Adrenal gland (tissue), 9 donors: ENCODE measurements at regions not wholly inside any gene's neighbourhood (a gene's known extent, or its start where the extent isn't known, plus 50 kb on each side); places are given as distances from the start of the nearest gene placed in this dataset.
"Not testable (repeated sequence)": the region's sequence is repeated elsewhere in the genome, so short reads cannot be mapped to it uniquely, and the experiment has no call there.

ENCODE experiments used
- DNase-seq, 7 donors: peaks; one replicate each; pipeline ENCODE4 v3.0.0-alpha.2; 2019 to 2020
- H3K27ac ChIP-seq, 5 donors: fragments of 200-600 bp; sonication (generic) in 4 of 5; 1 replicate in 3 of 5; 2 replicates in 2 of 5; pipeline versions ENCODE4 v1.5.1 to v1.8.0; 2016 to 2020; ENCODE audit warnings: mild to moderate bottlenecking in 1 of 5
- H3K27me3 ChIP-seq: fragments of 200-600 bp; 2 replicates; pipeline ENCODE4 v1.8.0; 2021
- H3K36me3 ChIP-seq, 2 donors: fragments of 200-600 bp; replicated peaks in 1 of 2; 1 replicate in 1 of 2; 2 replicates in 1 of 2; pipeline versions ENCODE4 v1.5.1 to v1.8.0; 2018 to 2022
- H3K4me1 ChIP-seq, 2 donors: fragments of 200-600 bp; replicated peaks in 1 of 2; 1 replicate in 1 of 2; 2 replicates in 1 of 2; pipeline versions ENCODE4 v1.5.1 to v1.8.0; 2018 to 2021
- H3K4me3 ChIP-seq, 4 donors: fragments of 200-600 bp; sonication (generic) in 3 of 4; one replicate each; pipeline ENCODE4 v1.5.1; 2016 to 2018
- H3K9me3 ChIP-seq, 3 donors: fragments of 200-600 bp; sonication (generic) in 1 of 3; replicated peaks in 1 of 3; 1 replicate in 2 of 3; 2 replicates in 1 of 3; pipeline versions ENCODE4 v1.5.1 to v1.8.0; 2016 to 2021
- POLR2A ChIP-seq, 2 donors: fragments of 450-650 bp; IDR thresholded peaks; one replicate each; pipeline ENCODE4 v1.6.1; 2017; ENCODE audit warnings: antibody characterized with exemption in 2 of 2, mild to moderate bottlenecking in 2 of 2, moderate library complexity in 1 of 2
- WGBS, 4 donors: extraction: QIAGEN DNeasy Blood & Tissue Kit in 2 of 4; methylation state at CpG; one replicate each; pipeline versions ENCODE4 v1.1.5 to v1.1.7; 2013 to 2017; 5-methylcytosine and 5-hydroxymethylcytosine counted together
- intact Hi-C, 2 donors: fragments of 100-400 bp; cut with DNase I; formaldehyde crosslinking; loops; one replicate each; pipeline versions ENCODE4 v1.14.1 to v1.15.0; 2022 to 2023
- TF ChIP-seq, protein P1 (sequence below), 6 experiments: fragments of 450-650 bp in 4 of 6; fragments of 200-600 bp in 2 of 6; sonication (generic) in 1 of 6; IDR thresholded peaks; 1 replicate in 5 of 6; 2 replicates in 1 of 6; pipeline versions ENCODE4 v1.5.1 to v1.8.0; 2016 to 2021; ENCODE audit warnings: antibody characterized with exemption in 6 of 6, mild to moderate bottlenecking in 2 of 6, moderate library complexity in 1 of 6
- donor health status: healthy with polysubstance abuse.
- donor health status: Bipolar disorder and iron deficiency.
- donor health status: DM: yes; HTN: yes; CAD: no.
- donor health status: DM: no; HTN: no; CAD: no.
- donor health status: DM: no; HTN: no; CAD: no.

DNA sequence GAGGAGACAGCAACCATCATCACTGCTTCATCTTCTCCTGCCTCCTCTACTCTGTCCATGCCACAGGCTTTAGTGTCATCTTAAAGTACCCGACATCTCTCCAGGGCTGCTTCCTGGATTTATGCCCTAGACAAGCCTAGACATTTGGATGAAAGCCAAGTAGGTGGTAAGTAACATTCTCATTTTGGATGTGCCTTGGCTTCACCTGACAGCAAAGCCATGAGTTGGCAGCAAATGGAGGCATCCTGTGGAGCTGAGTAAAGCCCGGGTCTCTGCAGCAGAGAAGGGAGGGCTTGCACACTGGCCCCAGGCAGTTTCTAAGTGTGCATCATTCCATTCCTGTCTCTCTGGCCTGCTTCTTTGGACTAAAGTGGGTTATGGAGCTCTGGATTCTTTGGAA, 299.1 kb downstream of the DMAC1 start:
- no peaks in the 10 kb centered on the region for H3K27me3 ChIP-seq
- no peak overlapping the region for H3K27ac ChIP-seq
- DNase-seq, result no peak
- no peak overlapping the region for H3K4me3 ChIP-seq
- H3K36me3 ChIP-seq, result no peaks in the 10 kb centered on the region
- 64 to 81% (median 71%) methylated on average over 1 to 2 of the region's 2 CpGs for WGBS, 4 donors
- H3K9me3 ChIP-seq, result no peaks in the 10 kb centered on the region
- no peaks in the 10 kb centered on the region for H3K4me1 ChIP-seq
- TF ChIP-seq, protein P1, sequence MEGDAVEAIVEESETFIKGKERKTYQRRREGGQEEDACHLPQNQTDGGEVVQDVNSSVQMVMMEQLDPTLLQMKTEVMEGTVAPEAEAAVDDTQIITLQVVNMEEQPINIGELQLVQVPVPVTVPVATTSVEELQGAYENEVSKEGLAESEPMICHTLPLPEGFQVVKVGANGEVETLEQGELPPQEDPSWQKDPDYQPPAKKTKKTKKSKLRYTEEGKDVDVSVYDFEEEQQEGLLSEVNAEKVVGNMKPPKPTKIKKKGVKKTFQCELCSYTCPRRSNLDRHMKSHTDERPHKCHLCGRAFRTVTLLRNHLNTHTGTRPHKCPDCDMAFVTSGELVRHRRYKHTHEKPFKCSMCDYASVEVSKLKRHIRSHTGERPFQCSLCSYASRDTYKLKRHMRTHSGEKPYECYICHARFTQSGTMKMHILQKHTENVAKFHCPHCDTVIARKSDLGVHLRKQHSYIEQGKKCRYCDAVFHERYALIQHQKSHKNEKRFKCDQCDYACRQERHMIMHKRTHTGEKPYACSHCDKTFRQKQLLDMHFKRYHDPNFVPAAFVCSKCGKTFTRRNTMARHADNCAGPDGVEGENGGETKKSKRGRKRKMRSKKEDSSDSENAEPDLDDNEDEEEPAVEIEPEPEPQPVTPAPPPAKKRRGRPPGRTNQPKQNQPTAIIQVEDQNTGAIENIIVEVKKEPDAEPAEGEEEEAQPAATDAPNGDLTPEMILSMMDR (IDR thresholded peaks at IDR 0.05), result no peak
- no peak for TF ChIP-seq POLR2A (IDR thresholded peaks at IDR 0.05)
- intact Hi-C loops, result no loop called here

- Histone ChIP-seq H3K36me3 (no peaks in the 10 kb centered on the region), H3K9me3 (no peaks in the 10 kb centered on the region), H3K4me1 (no peaks in the 10 kb centered on the region), H3K4me3 (no peak overlapping the region), H3K27me3 (no peaks in the 10 kb centered on the region), H3K27ac (no peak overlapping the region)
- 69 to 82% (median 76%) methylated on average over 2 of the region's 2 CpGs for WGBS, 4 donors
- no peak for DNase-seq
- intact Hi-C loops, result no loop called here
- TF ChIP-seq POLR2A (IDR thresholded peaks at IDR 0.05), result no peak
- TF ChIP-seq, protein P1 (IDR thresholded peaks at IDR 0.05), result no peak
Measured at GRCh38 chr9:7491641-7492040, 307.9 kb downstream of the DMAC1 start.

DNA sequence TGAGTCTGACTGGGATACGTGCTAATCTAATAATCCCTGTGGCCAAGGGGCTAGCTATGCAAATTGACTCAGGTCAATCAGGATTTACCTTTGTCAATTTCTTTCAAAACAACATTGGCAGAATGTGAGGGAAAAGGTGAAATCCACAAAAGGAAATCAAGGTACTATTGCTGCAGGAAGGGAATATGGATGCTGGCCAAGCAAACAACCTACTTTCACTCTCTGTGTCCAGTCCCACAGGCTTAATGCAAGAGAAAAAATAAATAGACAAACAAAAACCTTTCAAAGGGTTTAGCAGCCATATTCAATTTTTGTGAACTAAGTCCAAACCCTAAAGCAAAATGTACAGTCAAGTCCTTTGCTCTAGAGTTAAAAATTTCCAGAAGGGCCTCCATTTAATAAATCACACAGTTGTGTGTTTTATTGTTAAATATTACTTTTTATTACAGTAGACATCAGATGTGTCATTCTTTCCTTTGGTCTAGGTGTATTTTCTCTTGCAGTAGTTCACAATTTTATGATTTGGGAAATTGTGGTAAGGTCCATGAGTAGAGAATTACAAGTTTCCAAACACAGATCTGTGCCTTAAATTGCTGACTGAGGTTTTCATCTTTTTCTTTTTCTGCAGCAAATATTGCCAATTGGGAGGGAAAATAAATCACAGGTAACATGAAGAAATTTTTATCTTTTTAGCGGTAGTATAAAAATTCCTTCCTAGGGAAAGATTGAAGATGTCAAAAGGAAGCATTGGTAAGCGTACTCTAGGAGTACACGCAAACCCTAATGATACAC, 309.1 kb downstream of the DMAC1 start:
- no peak overlapping the region for H3K4me3 ChIP-seq
- 89 to 93% (median 90%) methylated on average over 4 of the region's 4 CpGs for WGBS, 4 donors

DNA sequence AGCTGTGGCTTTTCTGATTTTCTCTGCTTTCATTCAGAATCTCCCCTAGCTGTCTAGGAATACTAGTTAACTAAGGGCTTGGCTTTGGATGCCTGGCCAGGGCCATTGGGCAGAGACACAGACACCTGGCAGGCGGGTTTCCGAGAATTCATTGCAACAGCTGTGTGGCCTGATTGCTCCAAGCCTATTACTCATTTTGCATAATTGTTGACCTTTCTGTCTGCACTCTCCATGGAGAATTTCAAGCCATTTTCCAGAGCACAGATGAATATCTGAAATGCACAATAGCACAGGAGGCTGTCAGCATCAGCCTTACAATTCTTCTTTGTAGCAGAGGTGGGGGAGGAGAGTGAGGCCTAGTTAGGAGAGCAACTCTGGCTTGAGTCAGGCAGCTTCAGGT, 310.5 kb downstream of the DMAC1 start:
- no peaks in the 10 kb centered on the region for H3K9me3 ChIP-seq
- no peak overlapping the region for H3K27ac ChIP-seq
- peak in 2 of 7 donors; percentile 14 to 62 for DNase-seq
- WGBS, 4 donors, result 47 to 76% (median 67%) methylated on average over 2 of the region's 2 CpGs
- TF ChIP-seq POLR2A (IDR thresholded peaks at IDR 0.05), result no peak
- TF ChIP-seq, protein P1 (IDR thresholded peaks at IDR 0.05), result no peak
- no peaks in the 10 kb centered on the region for H3K36me3 ChIP-seq
- H3K4me1 ChIP-seq, result no peaks in the 10 kb centered on the region
- no peaks in the 10 kb centered on the region for H3K27me3 ChIP-seq
- intact Hi-C loops, result no loop called here
- H3K4me3 ChIP-seq, result no peak overlapping the region

More for the DNA sequence above, 309.1 kb downstream of the DMAC1 start:
- no peak for TF ChIP-seq POLR2A (IDR thresholded peaks at IDR 0.05)
- TF ChIP-seq, protein P1 (IDR thresholded peaks at IDR 0.05), result no peak
- Histone ChIP-seq H3K9me3 (no peaks in the 10 kb centered on the region), H3K27ac (no peak overlapping the region), H3K27me3 (no peaks in the 10 kb centered on the region), H3K4me1 (no peaks in the 10 kb centered on the region), H3K36me3 (no peaks in the 10 kb centered on the region)
- no peak for DNase-seq
- intact Hi-C loops, result no loop called here

GRCh38 chr9:7484014-7484413, 315.6 kb downstream of the DMAC1 start:
- H3K4me3 ChIP-seq, H3K36me3 ChIP-seq, intact Hi-C loops, DNase-seq, H3K27ac ChIP-seq, H3K27me3 ChIP-seq, H3K9me3 ChIP-seq, H3K4me1 ChIP-seq: not testable (repeated sequence)
- 56 to 65% (median 61%) methylated on average over 1 of the region's 1 CpG for WGBS, 4 donors
